HG02759 (cell line): ENCODE measurements at regions not wholly inside any gene's neighbourhood (a gene's known extent, or its start where the extent isn't known, plus 50 kb on each side); places are given as distances from the start of the nearest gene placed in this dataset.

Experiments
- ATAC-seq: cut with Tn5 transposase; IDR thresholded peaks from one replicate; pipeline ENCODE4 v1.9.1; 2021; ENCODE audit warnings: mild to moderate bottlenecking, moderate library complexity; ENCODE audit not compliant: unreplicated experiment

DNA sequence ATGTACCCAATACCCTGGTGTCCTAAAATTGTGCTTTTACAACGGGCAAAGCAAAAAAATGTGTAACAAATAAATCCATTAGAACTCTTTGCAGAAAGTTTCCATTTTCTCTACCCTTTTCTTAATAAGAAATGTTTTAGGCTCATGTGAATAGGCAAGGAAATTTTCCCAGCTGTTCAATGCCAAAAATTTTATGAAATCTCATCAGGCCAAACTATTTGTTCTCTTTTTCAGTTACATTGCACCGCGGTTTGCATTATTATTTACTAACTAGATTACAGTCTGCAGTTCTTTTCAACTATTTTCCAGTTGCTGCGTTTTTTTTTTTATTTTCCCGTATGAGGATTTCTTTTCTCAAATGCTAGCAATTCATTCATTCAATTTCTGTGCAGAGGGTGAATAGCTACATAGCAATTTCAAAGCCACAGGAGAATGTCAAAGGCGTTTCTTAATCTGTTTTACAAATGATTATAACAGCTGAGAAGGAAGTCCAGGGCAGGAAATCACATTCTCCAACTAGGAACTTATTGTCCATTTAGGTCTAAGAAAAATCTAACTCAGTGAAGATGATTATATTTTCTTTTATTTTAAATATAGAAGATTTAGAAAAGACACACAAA lies 367.5 kb upstream of the MMADHC start:
- no peak for ATAC-seq

DNA sequence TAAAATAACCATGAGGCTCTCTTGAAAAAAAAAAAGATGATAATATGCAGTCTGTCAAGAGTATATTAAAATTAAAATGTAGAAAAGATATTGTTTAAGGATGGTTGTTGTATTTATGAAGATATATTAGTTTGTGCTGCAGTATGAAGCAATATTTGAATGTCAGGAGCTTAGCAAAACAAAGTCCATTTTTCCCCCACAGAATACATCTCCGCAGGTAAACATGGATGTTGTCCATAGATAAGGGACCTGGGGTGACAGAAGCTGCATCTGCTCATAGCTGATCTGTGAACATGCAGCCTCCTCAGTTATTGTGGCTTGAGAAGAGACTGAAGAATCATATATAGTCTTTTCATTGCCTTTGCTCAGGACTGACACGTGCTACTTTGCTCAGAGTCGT lies 366.1 kb upstream of the MMADHC start:
- no peak for ATAC-seq

DNA sequence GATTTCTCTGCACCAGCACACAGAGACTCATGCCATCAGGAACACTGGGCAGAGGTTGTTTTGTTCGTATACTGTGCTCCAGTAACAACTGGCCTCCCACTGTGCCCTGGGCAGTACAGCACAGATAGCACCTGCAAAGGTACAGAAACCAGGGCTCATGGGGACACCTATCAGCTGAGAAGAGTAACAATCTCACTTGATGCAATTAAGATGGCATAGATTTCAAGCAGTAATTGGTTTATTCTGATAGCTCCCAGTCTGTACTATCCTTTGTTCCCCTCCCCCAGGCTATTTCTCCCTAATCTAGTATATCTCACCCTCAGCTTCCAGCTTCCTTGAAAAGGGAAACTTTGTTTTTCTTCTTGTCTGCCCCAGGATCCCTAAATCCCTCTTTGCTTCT lies 343.9 kb upstream of the MMADHC start:
- ATAC-seq = no peak

DNA sequence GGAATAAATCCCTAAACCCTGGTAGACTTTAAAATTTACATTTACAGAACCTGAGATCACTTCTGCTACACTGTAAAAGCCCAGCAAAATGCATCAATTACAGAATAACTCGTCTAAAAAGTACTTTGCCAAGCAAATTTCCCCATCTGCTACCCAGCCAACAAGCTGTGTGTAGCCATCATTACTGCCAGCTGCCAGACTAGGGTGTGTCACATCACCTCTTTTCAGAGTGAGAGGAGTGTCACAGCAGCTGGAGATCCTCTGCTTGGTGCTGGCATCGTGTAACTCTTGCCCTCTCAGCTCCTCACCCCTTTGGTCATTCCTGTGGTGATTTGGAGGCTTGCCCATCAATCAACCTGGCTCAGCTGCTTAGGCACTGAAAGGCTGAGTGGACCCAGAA lies 340.4 kb upstream of the MMADHC start:
- ATAC-seq = no peak

DNA sequence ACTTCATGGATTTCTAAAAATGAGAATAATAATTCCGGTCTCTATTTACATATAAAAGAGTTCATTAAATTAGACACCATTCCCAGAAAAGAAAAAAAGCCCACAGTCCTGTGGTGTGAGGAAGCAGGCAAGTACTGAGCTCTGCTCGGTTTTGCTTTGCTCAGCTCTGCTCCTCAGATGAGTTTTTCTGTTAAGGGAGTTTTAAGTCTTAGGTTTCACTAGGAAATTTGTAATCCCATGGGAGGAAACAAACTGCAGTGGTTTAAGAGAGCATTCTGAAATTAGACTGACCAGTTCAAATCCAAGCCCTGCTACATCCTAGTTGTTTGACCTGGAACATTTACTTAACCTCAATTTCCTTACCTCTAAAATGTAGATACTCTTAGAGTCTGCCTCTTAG lies 338.6 kb upstream of the MMADHC start:
- no peak for ATAC-seq

DNA sequence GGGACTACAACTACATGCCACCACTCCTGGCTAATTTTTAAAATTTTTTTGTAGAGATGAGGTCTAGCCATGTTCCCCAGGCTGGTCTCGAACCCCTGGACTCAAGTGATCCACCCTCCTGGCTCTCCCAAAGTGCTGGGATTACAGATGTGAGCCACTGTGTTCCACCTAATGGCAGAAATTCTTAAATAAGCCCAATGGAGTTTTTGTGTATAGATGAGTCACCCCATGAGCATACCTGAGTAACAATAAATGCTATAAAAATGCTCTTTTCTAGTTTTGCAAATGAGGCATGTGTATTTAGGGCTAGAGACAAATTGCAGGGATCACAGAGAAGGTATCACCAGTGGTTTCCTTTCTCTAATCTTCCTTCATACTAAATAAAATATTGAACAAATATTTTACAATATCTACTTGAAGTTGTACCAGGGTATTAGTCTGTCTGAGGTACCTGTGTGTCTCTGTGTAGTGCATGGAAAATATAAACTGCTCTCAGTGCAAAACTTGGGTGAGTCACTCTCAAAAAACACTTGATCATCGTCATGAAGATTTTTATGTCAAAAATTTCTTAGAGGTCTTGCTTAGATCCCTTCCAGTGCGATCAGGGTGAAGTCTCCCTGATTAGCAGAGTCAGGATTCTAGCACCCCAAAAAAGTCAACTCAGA lies 337.1 kb upstream of the MMADHC start:
- ATAC-seq = no peak

DNA sequence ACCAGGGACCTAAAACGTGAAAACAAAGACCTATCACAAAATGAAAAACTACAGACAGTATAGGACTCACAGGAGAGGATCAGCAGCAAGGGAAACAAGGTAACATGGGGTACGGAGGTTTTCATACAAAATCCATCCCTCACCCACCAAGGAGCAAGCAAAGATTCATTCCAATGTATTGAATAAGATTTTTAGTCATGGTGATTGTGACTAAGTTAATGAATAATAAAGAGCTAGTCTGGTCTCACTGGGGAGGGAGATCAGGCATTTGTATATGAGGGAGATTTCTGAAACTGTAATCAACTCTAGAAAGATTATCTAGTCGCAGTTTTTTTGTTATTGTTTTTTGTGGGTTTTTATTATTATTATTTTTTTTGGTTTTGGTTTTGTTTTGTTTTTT lies 336.5 kb upstream of the MMADHC start:
- ATAC-seq = no peak

DNA sequence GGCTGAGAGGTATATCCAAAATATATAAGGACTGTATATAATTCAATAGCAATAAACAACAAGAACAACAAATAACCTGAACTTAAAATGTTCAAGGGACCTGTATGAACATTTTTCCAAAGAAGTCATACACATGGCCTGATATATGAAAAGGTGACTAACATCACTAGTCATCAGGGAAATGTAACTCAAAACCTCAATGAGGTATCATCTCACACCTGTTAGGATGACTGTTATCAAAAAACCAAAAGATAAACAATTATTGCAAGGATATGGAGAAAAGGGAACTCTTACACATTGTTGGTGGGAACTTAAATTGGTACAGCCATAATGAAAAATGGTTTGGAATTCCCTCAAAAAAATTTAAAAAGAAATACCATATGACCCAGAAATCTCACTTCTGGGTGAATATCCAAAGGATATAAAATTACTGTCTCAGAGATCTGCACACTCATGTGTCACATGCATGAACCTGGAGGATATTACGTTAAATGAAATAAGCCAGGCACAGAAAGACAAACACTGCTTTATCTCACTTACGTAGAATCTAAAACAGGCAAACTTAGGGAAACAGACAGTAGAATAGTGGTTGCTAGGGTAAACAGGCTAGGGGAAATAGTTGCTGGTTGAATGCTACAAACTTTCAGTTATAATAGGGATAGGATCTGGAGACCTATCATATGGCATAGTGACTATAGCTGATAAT lies 334.5 kb upstream of the MMADHC start:
- ATAC-seq = no peak

DNA sequence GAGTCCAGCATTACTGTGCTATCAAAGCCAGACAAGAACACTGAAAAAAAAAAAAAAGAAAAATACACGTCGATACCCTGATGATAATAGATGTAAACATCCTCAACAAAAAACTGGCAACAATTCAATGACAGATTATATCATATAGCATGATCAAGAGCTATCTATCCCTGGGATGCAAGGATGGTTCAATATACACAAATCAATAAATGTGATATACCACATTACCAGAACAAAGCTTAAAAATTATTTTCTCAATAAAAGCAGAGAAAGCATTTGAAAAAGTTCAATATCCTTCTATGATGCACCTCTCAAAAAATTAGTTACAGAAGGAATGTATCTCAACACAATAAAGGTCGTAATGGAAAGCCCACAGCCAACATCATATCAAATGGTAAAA lies 332.8 kb upstream of the MMADHC start:
- no peak for ATAC-seq

DNA sequence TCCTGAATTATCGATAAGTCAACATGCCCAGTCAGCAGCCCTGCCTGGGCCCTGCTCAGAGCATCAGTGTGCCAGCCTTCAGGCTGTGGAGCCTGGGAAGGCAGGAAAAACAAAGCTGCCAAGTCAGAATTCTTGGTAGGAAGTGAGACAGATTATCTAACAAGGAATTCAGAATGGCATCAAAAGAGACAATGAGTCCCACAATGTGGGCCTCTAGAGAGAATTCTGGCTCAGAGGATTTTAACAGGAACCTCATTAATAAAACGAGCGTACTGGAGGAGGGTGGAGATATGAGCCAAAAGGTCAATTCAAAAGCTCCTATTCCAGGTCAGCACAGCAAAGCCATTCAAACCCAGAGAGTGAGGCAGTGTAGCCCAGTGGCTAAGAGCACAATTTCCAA lies 327.6 kb upstream of the MMADHC start:
- ATAC-seq = no peak

DNA sequence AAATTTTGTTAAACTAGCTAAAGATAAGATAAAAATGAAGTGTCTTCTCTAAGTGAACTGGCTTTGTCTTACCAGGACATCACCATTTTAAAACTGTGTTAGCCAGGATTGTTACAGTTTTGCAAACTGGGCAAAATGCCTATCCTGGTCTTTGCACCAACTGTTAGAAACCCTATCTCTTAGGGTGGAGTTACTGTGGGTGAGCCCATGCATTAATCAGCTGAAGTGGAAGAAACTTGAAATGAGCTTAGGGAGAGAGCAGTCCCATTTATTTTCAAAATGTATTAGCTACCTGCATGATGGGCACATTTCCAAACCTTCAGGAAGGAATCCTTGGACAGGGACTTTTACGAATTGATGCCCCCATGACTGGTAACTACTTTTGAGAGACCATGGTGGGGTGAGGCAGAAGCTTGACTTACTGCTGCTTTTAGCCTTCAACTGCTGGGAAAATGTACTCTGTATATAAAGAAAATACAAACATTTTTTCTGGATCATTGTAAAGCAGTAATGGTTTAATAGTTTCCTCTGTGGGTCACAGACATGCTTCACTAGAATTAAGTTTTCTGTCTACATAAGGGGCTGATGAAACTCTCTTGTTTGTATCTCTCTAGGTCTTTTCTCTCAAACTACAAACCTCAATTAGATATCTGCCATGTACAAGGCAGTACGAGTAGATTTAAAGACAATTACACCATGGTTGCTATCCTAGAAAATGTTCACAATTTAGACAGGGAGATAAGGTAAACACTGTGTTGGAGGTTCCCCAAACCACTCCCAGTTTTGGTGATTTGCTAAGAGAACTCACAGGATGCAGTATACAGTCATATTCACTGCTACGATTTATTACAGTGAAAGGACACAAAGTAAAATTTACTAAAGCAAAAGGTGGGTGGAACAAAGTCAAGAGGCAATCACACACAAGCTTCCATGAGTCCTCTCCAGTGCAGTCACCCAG lies 321.4 kb upstream of the MMADHC start:
- ATAC-seq = no peak

DNA sequence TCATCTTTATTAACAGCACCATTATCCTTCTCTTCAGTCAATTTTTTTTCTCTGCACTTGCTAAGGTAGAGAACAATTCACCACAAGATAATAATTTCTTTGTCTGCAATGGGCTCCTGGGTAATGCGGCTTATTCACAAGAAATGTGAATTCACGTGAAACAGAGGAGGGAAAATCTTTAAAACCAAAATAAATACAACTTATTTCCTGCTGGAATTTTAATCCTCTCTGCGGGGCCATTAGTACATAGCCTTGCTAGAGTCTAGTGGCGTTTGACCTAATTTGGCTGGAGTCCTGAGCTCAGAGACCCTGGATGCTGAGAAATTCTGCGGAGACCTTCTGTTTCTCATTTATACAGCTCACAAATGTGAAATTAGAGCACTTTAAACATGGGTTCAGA lies 319.3 kb upstream of the MMADHC start:
- no peak for ATAC-seq

DNA sequence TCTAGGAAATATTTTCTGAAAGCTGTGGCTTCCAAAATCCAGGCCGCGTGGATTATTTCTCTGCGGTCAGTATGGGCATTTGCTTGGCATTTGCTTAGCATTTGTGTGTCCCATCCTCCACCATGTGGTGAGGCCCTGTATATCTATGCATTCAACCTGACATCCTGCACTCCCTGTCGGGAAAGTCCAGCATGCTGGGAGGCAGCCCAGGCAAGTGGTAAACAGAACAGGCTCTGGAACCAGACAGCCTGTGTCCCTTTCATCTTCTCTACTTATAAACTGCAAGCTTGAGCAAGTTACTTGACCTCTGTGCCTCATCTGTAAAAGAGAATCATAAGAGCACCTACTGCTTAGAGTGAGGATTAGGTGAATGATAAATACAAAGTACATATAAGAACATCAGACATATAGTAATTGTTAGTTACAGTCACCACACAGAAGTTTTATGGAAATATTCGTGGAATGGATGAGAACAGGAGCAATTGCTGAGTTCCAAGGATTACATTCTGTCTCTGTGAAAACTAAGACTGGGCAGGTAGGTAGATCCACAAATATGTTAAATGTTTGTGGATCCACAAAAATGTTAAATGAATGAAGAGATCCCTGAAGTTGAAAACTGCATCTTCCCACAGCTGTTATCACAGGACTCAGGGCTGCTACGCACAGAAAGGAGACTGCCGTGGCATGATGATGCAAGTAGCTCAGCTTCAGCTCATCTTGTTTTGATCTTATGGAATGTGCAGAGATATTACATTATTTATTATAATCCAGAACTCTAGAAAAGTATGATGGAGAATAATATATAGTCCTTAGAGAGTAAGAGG lies 317.0 kb upstream of the MMADHC start:
- no peak for ATAC-seq

DNA sequence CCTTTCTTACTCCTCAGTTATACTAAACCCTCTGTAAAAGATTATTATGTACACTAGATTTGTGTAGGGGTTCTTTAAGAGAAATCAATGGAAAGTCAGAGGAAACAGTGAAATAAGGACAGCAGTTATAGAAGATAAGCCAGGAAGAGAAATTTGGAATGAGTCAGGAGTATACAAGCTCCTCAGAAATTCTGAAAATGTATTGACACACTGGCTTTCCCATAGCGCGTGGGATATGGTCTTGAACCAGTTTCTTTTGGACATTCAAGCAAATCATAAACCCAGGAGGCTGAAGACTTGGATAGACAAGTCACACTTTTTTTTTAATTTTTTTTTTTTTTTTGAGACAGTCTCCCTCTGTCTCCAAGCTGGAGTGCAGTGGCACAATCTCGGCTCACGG lies 316.1 kb upstream of the MMADHC start:
- ATAC-seq = no peak

DNA sequence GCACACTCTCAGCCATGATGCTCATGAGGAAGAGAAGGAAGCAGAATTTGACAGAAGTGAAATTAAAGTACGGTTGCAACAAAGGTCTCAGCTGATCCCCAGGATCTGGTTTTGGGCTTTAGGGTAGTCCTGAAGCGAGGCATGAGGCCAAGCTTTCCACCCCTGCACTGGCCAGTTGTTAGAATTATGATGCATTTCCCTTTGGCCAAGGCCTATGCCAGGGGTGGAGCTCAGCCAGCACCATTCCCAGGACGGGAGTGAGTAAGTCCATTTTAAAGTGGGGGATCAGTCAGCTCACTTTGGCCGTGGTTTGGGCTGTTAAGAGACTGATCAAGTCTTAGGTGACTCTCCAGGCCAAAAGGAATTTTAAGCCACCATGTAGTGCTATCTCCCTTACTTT lies 314.5 kb upstream of the MMADHC start:
- no peak for ATAC-seq

DNA sequence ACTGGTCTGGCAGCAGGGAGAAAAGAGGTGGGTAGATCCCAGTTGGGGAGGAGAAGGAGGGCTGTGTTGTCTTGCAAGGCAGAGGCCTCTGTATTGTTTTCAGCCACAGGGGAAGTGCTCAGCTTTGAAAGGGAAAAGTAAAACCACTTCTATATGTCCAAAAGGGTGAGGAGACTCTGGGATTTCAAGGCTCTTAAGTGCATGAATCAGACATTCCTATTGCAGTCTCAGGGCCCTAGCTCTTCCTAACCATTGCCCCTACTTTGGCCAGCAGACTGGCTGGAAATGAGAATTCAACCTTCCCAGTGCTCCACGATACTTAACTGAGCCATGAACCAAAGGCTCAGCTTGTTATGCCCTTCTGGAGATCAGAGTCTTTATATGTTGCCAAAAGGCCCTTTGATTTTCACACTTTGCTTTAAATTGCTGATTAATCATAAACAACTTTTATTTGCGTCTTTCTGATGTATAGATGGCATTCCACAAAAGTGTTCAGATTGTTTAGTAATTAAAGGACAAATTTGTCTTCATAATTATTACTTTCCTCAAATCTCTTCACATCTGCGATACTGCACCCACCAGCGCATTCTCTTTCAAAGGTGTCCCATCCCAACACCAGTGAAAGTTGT lies 313.8 kb upstream of the MMADHC start:
- ATAC-seq = no peak

DNA sequence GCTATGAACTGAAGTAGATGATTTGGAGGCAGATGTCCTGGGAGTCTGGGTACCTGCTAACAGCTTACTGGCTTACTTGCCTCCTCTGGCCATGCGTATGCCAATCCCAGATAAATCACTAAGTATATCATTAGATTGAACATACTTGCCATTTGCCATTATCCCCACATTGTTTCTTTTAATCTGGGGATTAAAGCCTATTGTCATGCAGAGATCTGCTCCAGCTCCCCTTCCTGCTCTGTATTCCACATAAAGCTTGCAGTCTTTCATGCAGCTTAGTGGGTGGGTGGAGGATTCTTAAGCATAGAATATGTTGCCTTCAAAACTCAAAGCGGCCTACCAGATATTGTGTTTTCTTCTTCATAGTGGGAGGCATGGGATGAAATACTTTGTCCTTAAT lies 311.8 kb upstream of the MMADHC start:
- ATAC-seq = no peak

DNA sequence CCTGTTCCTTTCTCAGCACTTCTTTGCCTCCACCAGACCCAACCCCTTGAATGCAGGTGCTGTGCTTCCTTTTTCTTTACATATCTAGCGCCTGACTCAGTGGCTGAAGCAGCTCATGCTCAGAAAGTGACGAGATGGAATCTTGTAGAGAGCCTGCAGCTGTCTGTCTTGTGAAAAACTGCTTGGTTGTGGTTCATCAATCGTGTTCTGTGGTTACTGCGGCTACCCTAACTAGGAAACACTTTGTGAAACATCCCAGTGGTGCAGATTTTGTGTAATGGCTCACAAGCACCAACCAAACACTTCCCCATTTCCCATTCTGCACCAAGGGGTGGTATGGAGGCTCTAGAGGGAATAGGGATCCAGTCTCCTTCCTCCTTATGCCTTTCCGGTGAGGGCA lies 307.2 kb upstream of the MMADHC start:
- ATAC-seq = no peak

DNA sequence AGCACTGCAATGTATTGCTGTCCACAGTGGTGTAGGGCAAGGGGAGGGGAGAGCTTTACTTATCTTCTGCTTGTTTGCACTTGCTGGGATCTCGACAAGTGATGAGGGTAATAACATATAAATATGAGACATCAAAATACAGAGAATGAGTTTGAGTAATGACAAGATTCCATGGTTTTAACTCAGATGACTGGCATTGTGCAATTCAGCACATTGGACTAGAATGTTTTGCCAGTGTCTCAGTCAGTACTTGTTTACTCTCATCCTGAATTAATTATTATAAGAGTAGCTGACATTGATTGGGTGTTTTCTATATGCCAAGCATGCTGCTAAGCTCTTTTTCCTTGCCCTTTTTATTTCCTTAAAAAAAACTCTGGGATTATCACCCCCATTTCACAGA lies 306.7 kb upstream of the MMADHC start:
- ATAC-seq = no peak

DNA sequence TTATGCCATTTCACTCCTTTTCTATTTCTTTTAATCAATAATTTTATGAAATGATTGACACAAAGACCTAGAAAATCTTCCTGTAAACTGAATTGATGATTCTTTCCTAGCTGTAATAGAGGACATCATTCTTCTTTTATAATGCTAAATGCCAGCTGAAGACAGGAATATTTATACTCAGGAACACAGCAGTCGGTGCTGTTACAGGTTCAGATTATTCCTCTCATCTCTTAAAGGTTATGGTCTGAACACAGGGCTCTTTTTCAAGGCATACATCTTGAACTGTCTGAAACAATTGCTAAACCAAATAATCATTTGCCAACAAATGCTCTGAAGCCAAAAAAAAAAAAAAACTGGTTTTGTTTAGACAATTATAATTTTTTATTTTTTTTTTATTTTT lies 305.0 kb upstream of the MMADHC start:
- ATAC-seq = no peak
